ENCODE measurements at regions not wholly inside any gene's neighbourhood (a gene's known extent, or its start where the extent isn't known, plus 50 kb on each side); places are given as distances from the start of the nearest gene placed in this dataset.

DNA sequence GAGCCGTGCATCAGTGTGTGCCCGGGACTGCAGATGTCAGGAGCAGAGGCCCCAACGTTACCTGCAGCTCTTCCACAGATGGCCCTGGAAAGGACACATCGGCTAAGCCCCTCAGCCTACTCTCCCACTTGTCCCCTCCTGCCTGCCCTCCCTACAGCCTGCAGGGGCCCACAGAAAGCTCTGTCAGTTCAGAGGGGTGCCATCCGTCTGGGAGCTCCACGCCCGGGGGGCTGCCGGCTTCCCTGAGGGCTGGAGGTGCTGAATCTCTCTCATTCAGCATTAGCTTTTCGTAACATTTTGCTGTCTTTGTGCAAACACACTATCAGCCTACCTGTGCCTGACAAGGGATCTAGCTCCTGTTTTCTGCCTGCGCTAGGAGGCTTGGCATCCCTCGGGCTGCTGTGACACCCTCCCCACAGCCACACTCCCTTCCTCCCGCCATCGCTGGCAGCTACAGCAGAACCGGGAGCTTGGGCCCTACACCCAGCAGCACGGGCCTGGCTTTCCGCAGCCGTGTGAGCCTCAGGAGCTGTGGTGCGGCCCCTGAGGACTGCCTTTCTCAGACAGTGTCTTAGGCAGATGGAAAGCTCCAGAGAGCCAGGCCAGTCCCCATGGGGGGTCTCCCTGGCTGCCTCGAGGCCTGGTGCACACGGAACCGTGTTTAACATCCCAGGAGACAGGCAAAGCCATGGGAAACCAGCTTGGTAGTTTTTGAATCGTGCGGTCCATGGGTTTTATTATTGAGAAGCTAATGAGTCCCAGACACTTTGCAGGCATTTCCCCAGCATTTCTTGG is 198.3 kb upstream of the B3GAT1 start:
- Histone ChIP-seq H3K4me3 (no peak overlapping the region), H3K27ac (no peak overlapping the region), H3K27me3 (replicated peaks; ENCODE audit: insufficient read depth) (no peaks in the 10 kb centered on the region), H3K36me3 (no peaks in the 10 kb centered on the region), H3K9me3 (no peaks in the 10 kb centered on the region), H3K4me1 (replicated peaks) (no peaks in the 10 kb centered on the region)
- TF ChIP-seq POLR2A (IDR thresholded peaks at IDR 0.05) (no peak), POLR2AphosphoS5 (IDR thresholded peaks at IDR 0.05) (no peak)
- TF ChIP-seq, protein P1, sequence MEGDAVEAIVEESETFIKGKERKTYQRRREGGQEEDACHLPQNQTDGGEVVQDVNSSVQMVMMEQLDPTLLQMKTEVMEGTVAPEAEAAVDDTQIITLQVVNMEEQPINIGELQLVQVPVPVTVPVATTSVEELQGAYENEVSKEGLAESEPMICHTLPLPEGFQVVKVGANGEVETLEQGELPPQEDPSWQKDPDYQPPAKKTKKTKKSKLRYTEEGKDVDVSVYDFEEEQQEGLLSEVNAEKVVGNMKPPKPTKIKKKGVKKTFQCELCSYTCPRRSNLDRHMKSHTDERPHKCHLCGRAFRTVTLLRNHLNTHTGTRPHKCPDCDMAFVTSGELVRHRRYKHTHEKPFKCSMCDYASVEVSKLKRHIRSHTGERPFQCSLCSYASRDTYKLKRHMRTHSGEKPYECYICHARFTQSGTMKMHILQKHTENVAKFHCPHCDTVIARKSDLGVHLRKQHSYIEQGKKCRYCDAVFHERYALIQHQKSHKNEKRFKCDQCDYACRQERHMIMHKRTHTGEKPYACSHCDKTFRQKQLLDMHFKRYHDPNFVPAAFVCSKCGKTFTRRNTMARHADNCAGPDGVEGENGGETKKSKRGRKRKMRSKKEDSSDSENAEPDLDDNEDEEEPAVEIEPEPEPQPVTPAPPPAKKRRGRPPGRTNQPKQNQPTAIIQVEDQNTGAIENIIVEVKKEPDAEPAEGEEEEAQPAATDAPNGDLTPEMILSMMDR (IDR thresholded peaks at IDR 0.05): no peak
- no peak for DNase-seq (ENCODE audit: low spot score)
- WGBS: 81% methylated on average over 22 of the region's 23 CpGs
- intact Hi-C loops (cut with DNase I): no loop called here

DNA sequence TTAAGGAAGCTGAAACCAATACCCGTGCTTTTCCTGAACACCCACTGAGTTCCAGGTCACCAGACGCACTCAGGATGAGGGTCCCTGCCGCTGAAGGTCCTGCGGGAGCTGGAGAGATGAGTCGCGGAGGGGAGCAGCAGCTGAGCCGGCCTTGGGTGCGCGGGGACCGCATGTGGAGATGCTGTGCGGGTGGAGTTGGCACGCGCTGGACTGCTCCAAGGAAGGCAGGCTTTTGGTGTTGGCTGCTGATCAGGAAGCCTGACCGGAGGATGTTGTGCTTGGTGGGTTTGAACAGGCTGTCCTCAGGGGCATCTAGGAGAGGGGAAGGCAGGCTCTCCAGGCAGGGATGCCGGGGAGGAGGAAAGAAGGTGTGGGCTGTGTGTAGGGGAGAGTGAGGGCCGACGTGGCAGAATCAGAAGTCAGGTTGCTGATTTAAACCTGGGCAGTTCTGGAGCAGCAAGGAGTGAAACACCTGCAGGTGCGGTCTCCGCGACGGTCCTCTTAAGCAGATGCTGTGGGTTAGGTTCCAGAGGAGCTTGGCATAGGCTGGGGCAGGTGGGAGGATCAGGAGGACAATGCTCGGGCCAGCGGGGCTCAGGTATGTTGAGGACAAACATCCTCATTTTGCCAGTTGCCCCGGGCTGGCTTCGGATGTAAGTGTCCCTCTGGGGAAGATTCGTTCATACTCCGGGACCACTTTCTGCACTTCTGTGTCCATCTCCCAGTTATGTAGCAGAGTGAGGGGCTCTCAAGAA is 197.5 kb upstream of the B3GAT1 start:
- Histone ChIP-seq H3K9me3 (no peaks in the 10 kb centered on the region), H3K27me3 (replicated peaks; ENCODE audit: insufficient read depth) (no peaks in the 10 kb centered on the region), H3K4me1 (replicated peaks) (no peaks in the 10 kb centered on the region), H3K4me3 (no peak overlapping the region), H3K36me3 (no peaks in the 10 kb centered on the region), H3K27ac (no peak overlapping the region)
- no peak for DNase-seq (ENCODE audit: low spot score)
- WGBS: 82% methylated on average over 27 of the region's 27 CpGs
- intact Hi-C loops (cut with DNase I): no loop called here
- TF ChIP-seq POLR2A (IDR thresholded peaks at IDR 0.05) (no peak), POLR2AphosphoS5 (IDR thresholded peaks at IDR 0.05) (no peak)
- TF ChIP-seq, protein P1 (IDR thresholded peaks at IDR 0.05): no peak

DNA sequence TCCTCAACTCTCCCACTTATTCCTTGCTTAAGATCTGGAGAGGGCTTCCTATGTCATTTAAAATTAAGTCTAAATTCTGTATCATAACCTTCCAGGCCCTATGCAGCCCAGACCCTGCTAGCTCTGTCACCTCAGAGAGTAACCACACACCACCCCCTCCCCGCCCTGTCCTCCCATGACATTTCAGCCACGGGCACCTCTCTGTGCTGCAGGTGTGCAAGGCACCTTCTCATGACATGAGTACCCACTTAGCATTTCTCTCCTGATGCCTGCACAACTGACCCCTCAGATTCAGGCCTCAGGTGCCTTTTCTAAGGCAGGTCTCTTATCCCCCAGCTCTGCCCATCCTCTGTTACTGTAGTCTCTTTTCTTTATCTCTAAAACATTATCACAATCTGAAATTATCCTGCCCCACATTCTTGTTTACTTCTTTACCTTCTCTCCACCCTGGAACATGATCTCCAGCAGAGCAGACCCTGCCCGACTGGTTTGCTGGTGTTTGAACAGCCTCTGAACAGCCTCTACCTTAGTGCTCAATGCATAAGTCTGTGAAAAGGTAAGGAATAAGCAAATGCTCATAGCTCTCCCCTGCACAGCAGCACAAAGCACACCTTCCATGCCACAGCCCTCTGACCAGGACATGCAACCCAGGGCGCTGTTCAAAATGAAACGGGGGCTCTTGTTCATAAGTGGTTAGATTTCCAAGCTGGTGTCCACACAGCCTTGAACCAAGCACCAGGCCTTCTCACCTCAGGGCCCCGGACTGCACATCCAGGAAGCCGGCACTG is 196.1 kb upstream of the B3GAT1 start:
- H3K27ac ChIP-seq: peak overlapping the region in 1 of 2 donors; percentile 48
- H3K36me3 ChIP-seq: no peaks in the 10 kb centered on the region
- peak; percentile 28 for DNase-seq (ENCODE audit: low spot score)
- 56% methylated on average over 7 of the region's 7 CpGs for WGBS
- no peaks in the 10 kb centered on the region for H3K4me1 ChIP-seq (replicated peaks)
- intact Hi-C loops (cut with DNase I): no loop called here
- TF ChIP-seq, protein P1 (IDR thresholded peaks at IDR 0.05): no peak
- peak; percentile 16 for TF ChIP-seq POLR2AphosphoS5 (IDR thresholded peaks at IDR 0.05)
- no peaks in the 10 kb centered on the region for H3K27me3 ChIP-seq (replicated peaks; ENCODE audit: insufficient read depth)
- H3K9me3 ChIP-seq: no peaks in the 10 kb centered on the region
- no peak overlapping the region for H3K4me3 ChIP-seq

DNA sequence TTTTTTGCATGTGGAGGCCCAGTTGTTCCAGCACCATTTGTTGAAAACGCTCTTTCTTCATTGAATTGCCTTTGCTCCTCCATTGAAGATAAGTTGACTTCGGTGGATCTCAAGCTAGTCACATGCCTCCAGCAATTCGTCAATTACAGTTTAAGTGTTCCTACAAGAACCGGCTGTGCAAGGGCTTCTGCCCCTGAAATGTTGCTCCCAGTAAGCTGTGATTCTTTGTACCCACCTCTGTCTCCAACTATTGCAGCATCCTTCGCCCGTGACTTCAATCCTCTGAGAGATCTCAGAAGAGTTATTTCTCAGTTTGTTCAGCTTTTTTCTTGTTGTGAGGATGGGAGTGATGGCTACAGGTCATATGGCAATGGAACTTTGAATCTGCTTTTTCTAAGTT is 194.2 kb upstream of the B3GAT1 start:
- TF ChIP-seq POLR2A (IDR thresholded peaks at IDR 0.05) (no peak), POLR2AphosphoS5 (IDR thresholded peaks at IDR 0.05) (no peak)
- TF ChIP-seq, protein P1 (IDR thresholded peaks at IDR 0.05): no peak
- intact Hi-C loops (cut with DNase I): no loop called here
- 74% methylated on average over 6 of the region's 6 CpGs for WGBS
- no peak for DNase-seq (ENCODE audit: low spot score)
- Histone ChIP-seq H3K9me3 (no peaks in the 10 kb centered on the region), H3K4me3 (no peak overlapping the region), H3K36me3 (no peaks in the 10 kb centered on the region), H3K27me3 (replicated peaks; ENCODE audit: insufficient read depth) (no peaks in the 10 kb centered on the region), H3K27ac (no peak overlapping the region), H3K4me1 (replicated peaks) (no peaks in the 10 kb centered on the region)

All from prostate gland (tissue), 2 donors.